CD14-positive monocyte (primary cell): ENCODE measurements at regions not wholly inside any gene's neighbourhood (a gene's known extent, or its start where the extent isn't known, plus 50 kb on each side); places are given as distances from the start of the nearest gene placed in this dataset.
A peak's percentile ranks its signal among the peaks of the same experiment; 100 is the strongest.

Source experiments
- DNase-seq, 3 donors: peaks; one replicate each; pipeline ENCODE4 v3.0.0-alpha.2; 2011 to 2022
- H2AFZ ChIP-seq: 2 replicates; pipeline ENCODE4 v1.6.0; 2012; ENCODE audit warnings: mild to moderate bottlenecking, low read depth, low read length, inconsistent platforms; ENCODE audit not compliant: insufficient read depth, poor library complexity, severe bottlenecking
- H3K27ac ChIP-seq, 2 donors: 1 replicate in 1 of 2; 2 replicates in 1 of 2; pipeline ENCODE4 v1.5.1; 2012 to 2013; ENCODE audit warnings: low read length in 2 of 2, control low read depth in 1 of 2, inconsistent platforms in 1 of 2, low read depth in 1 of 2, mild to moderate bottlenecking in 1 of 2
- H3K27me3 ChIP-seq, 2 donors: one replicate each; pipeline versions ENCODE4 v1.6.0 to v1.6.1; 2011 to 2013; ENCODE audit warnings: low read length in 2 of 2; ENCODE audit not compliant: control insufficient read depth in 2 of 2, insufficient read depth in 2 of 2
- H3K36me3 ChIP-seq, 2 donors: replicated peaks in 1 of 2; 1 replicate in 1 of 2; 2 replicates in 1 of 2; pipeline versions ENCODE4 v1.5.1 to v1.6.1; 2012 to 2013; ENCODE audit warnings: low read length in 2 of 2, control low read depth in 1 of 2, inconsistent platforms in 1 of 2, mild to moderate bottlenecking in 1 of 2; ENCODE audit not compliant: insufficient read depth in 2 of 2, control insufficient read depth in 1 of 2
- H3K4me1 ChIP-seq, 2 donors: 1 replicate in 1 of 2; 2 replicates in 1 of 2; pipeline versions ENCODE4 v1.5.1 to v1.6.1; 2012 to 2013; ENCODE audit warnings: low read length in 2 of 2, control low read depth in 1 of 2, inconsistent platforms in 1 of 2, mild to moderate bottlenecking in 1 of 2, moderate library complexity in 1 of 2; ENCODE audit not compliant: insufficient read depth in 2 of 2, control insufficient read depth in 1 of 2
- H3K4me2 ChIP-seq: replicated peaks from 2 replicates; pipeline ENCODE3; 2012; ENCODE audit warnings: low read length, moderate library complexity, mild to moderate bottlenecking; ENCODE audit not compliant: poor library complexity, severe bottlenecking; ENCODE audit errors: extremely low read depth
- H3K4me3 ChIP-seq, 3 experiments: fragments of 200-600 bp in 1 of 3; sonication (generic) in 1 of 3; replicated peaks in 1 of 3; 1 replicate in 2 of 3; 2 replicates in 1 of 3; pipeline ENCODE4 v1.5.1; 2011 to 2013; ENCODE audit warnings: low read length in 3 of 3, mild to moderate bottlenecking in 3 of 3, control low read depth in 2 of 3, low read depth in 2 of 3, inconsistent platforms in 1 of 3, moderate library complexity in 1 of 3
- H3K79me2 ChIP-seq: 2 replicates; pipeline ENCODE4 v1.6.0; 2012; ENCODE audit warnings: mild to moderate bottlenecking, control low read depth, inconsistent platforms, low read length, moderate library complexity; ENCODE audit not compliant: insufficient read depth
- H3K9ac ChIP-seq: 2 replicates; pipeline ENCODE4 v1.6.0; 2017; ENCODE audit warnings: low read length, mild to moderate bottlenecking; ENCODE audit not compliant: insufficient read depth, poor library complexity, severe bottlenecking
- H3K9me3 ChIP-seq, 2 donors: replicated peaks in 1 of 2; 1 replicate in 1 of 2; 2 replicates in 1 of 2; pipeline versions ENCODE4 v1.5.1 to v1.6.1; 2012 to 2013; ENCODE audit warnings: low read length in 2 of 2, control low read depth in 1 of 2; ENCODE audit not compliant: control insufficient read depth in 1 of 2, insufficient read depth in 1 of 2
- H4K20me1 ChIP-seq: 2 replicates; pipeline ENCODE4 v1.6.0; 2012; ENCODE audit warnings: mild to moderate bottlenecking, low read length, control low read depth, moderate library complexity; ENCODE audit not compliant: insufficient read depth
- H3K27ac Mint-ChIP-seq, 7 donors: one replicate each; pipeline ENCODE4 v1.8.0; 2020; ENCODE audit warnings: mild to moderate bottlenecking in 7 of 7, mixed read lengths in 7 of 7, moderate library complexity in 6 of 7, inconsistent platforms in 2 of 7
- H3K27me3 Mint-ChIP-seq, 3 donors: one replicate each; pipeline ENCODE4 v1.8.0; 2021 to 2022; ENCODE audit warnings: low read depth in 3 of 3, mild to moderate bottlenecking in 3 of 3, mixed read lengths in 3 of 3, moderate library complexity in 3 of 3, inconsistent platforms in 1 of 3
- H3K36me3 Mint-ChIP-seq, 2 donors: one replicate each; pipeline ENCODE4 v1.8.0; 2020; ENCODE audit warnings: mixed read lengths in 2 of 2, inconsistent platforms in 1 of 2, mild to moderate bottlenecking in 1 of 2
- H3K4me1 Mint-ChIP-seq: one replicate; pipeline ENCODE4 v1.8.0; 2020; ENCODE audit warnings: mild to moderate bottlenecking, mixed read lengths
- H3K4me3 Mint-ChIP-seq, 2 donors: one replicate each; pipeline ENCODE4 v1.8.0; 2020; ENCODE audit warnings: mild to moderate bottlenecking in 2 of 2, mixed read lengths in 2 of 2, moderate library complexity in 1 of 2
- H3K9me3 Mint-ChIP-seq, 7 donors: one replicate each; pipeline ENCODE4 v1.8.0; 2020 to 2022; ENCODE audit warnings: mixed read lengths in 7 of 7, mild to moderate bottlenecking in 6 of 7, moderate library complexity in 6 of 7, inconsistent platforms in 2 of 7
- WGBS: methylation state at CpG from one replicate; pipeline ENCODE4 v1.1.5; 2013; ENCODE audit warnings: missing lambda C conversion rate; ENCODE audit not compliant: insufficient coverage; 5-methylcytosine and 5-hydroxymethylcytosine counted together
- intact Hi-C, 2 donors: fragments of 100-400 bp; cut with micrococcal nuclease; formaldehyde crosslinking; loops; one replicate each; pipeline versions ENCODE4 v1.15.0 to v1.15.1; 2023
- TF ChIP-seq, protein P1 (sequence below): fragments of 200-600 bp; IDR thresholded peaks from one replicate; pipeline ENCODE4 v1.8.0; 2022; ENCODE audit warnings: antibody characterized with exemption, mild to moderate bottlenecking

DNA sequence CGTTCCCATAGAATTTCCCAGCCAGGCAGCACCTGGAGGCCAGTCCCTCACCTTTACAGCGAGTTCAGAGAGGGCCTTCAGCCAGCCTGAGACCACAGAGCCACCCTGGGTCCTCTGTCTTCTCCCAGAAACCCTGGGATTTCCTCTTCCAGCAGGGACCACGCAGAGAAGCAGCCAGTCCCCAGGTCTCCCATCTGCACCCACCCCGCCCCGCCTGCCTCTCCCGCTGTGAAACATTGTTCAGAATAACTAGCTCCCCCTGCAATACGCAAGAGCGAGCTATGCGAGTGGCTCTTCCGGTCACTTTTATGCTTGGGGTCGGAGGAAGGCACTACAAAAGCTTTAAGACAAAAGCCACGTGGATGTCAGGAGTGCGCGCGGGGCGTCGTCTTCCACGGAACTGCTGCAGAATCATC, 77.8 kb downstream of the SERPINA3 start:
- 72% methylated on average over 18 of the region's 18 CpGs for WGBS

DNA sequence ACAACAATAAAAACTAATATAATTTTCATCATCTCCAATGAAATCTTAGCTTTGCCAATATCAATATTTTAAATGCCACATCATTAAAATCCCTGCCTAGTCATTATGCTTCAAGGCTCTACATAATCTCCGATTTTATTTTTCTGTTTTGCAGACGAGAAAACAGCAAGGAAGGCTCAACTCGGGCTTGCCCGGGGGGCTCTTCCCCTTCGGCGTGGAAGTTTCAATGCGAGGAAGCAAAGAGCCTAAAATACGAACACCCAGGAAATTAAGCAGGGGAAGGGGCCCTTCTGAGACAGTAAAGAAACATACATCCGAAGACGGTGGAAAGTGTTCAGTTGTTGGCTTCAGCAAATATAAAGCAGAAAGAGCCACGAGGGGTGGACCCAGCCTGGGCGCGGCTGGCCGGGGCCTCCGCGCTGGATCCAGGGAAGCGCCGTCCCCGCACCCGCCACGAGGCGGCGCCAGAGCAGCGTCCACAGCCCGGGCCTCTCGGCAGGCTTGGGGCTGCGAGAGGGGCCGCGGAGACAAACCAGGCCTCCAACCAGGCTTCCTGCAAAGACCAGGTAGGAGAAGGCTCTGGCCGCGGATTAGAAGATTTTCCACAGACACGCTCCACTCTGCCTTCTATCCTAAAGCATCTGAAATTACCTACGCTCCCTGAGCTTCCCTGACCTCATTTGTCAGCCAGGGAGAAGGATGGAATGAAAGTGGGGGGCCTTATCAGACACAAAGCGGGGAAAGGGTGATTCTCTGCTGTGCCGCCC, 77.2 kb downstream of the SERPINA3 start:
- WGBS = 8% methylated on average over 24 of the region's 35 CpGs
- peaks cover 0 to 4% (median 0%) of the 10 kb centered on the region in 7 donors for H3K9me3 Mint-ChIP-seq
- Histone ChIP-seq H3K9me3 (no peaks in the 10 kb centered on the region), H3K9ac (no peak overlapping the region), H4K20me1 (no peaks in the 10 kb centered on the region), H3K27ac (no peak overlapping the region), H3K4me3 (no peak overlapping the region), H3K27me3 (peaks cover 0 to 19% of the 10 kb centered on the region in 2 donors), H3K4me2 (peak overlapping the region; percentile 31), H3K4me1 (peaks cover 0 to 7% of the 10 kb centered on the region in 2 donors), H3K36me3 (no peaks in the 10 kb centered on the region), H2AFZ (no peak overlapping the region), H3K79me2 (no peaks in the 10 kb centered on the region)
- DNase-seq = peak; percentile 1 to 18 (median 3)
- no peaks in the 10 kb centered on the region for H3K36me3 Mint-ChIP-seq
- intact Hi-C loops = no loop called here
- peaks cover 8% of the 10 kb centered on the region for H3K4me1 Mint-ChIP-seq
- peak overlapping the region in 1 of 2 donors; percentile 63 for H3K4me3 Mint-ChIP-seq
- H3K27ac Mint-ChIP-seq = no peak overlapping the region
- TF ChIP-seq, protein P1, sequence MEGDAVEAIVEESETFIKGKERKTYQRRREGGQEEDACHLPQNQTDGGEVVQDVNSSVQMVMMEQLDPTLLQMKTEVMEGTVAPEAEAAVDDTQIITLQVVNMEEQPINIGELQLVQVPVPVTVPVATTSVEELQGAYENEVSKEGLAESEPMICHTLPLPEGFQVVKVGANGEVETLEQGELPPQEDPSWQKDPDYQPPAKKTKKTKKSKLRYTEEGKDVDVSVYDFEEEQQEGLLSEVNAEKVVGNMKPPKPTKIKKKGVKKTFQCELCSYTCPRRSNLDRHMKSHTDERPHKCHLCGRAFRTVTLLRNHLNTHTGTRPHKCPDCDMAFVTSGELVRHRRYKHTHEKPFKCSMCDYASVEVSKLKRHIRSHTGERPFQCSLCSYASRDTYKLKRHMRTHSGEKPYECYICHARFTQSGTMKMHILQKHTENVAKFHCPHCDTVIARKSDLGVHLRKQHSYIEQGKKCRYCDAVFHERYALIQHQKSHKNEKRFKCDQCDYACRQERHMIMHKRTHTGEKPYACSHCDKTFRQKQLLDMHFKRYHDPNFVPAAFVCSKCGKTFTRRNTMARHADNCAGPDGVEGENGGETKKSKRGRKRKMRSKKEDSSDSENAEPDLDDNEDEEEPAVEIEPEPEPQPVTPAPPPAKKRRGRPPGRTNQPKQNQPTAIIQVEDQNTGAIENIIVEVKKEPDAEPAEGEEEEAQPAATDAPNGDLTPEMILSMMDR = peak; percentile 90
- H3K27me3 Mint-ChIP-seq = peaks cover 19 to 34% (median 23%) of the 10 kb centered on the region in 3 donors

More for the DNA sequence above, 77.8 kb downstream of the SERPINA3 start:
- Histone ChIP-seq H3K4me3 (no peak overlapping the region), H3K4me1 (peaks cover 0 to 7% of the 10 kb centered on the region in 2 donors), H3K9me3 (no peaks in the 10 kb centered on the region), H2AFZ (no peak overlapping the region), H3K79me2 (no peaks in the 10 kb centered on the region), H3K27ac (no peak overlapping the region), H4K20me1 (no peaks in the 10 kb centered on the region), H3K27me3 (peaks cover 0 to 19% of the 10 kb centered on the region in 2 donors), H3K9ac (no peak overlapping the region), H3K36me3 (no peaks in the 10 kb centered on the region), H3K4me2 (no peak overlapping the region)
- intact Hi-C loops = no loop called here
- Mint-ChIP-seq H3K27ac (no peak overlapping the region), H3K36me3 (no peaks in the 10 kb centered on the region), H3K27me3 (peaks cover 19 to 34% (median 25%) of the 10 kb centered on the region in 3 donors), H3K4me3 (peak overlapping the region in 1 of 2 donors; percentile 68), H3K4me1 (peaks cover 12% of the 10 kb centered on the region), H3K9me3 (peaks cover 0 to 4% (median 0%) of the 10 kb centered on the region in 7 donors)
- no peak for DNase-seq
- TF ChIP-seq, protein P1 = no peak
